BJ (cell line): ENCODE measurements at regions not wholly inside any gene's neighbourhood (a gene's known extent, or its start where the extent isn't known, plus 50 kb on each side); places are given as distances from the start of the nearest gene placed in this dataset.

Experiments
- CTCF ChIA-PET: fragments of 350-600 bp; formaldehyde crosslinking; extraction: SDS; loops from one replicate; lab custom pipeline; 2021; ENCODE audit warnings: antibody characterized with exemption, inconsistent platforms; lab: Yijun Ruan, JAX
- POLR2A ChIA-PET: fragments of 300-600 bp; sonication (Branson Sonifier 250); formaldehyde crosslinking; extraction: SDS; loops from one replicate; lab custom pipeline; 2021; ENCODE audit warnings: antibody characterized with exemption; lab: Charles Lee
- DNase-seq: peaks from one replicate; pipeline ENCODE4 v3.0.0-alpha.2; 2011; ENCODE audit warnings: low read depth
- H3K27me3 ChIP-seq: 2 replicates; pipeline ENCODE4 v1.6.0; 2011; ENCODE audit warnings: low read length; ENCODE audit not compliant: control insufficient read depth, insufficient read depth
- H3K36me3 ChIP-seq: 2 replicates; pipeline ENCODE4 v1.5.1; 2011; ENCODE audit warnings: low read length; ENCODE audit not compliant: control insufficient read depth, insufficient read depth
- H3K4me3 ChIP-seq: 2 replicates; pipeline ENCODE4 v1.5.1; 2011; ENCODE audit warnings: low read depth, mild to moderate bottlenecking, control low read depth, low read length
- CTCF ChIP-seq: IDR thresholded peaks from 2 replicates; pipeline ENCODE4 v1.5.1; 2011; ENCODE audit warnings: low read depth, mild to moderate bottlenecking, control low read depth, inconsistent platforms, low read length, moderate library complexity; ENCODE audit not compliant: insufficient read depth

GRCh38 chr13:59211606-59212005 is 952.1 kb downstream of the DIAPH3 start:
- ChIA-PET POLR2A (no interaction called here), CTCF (no interaction called here)
- H3K27me3 ChIP-seq: no peaks in the 10 kb centered on the region
- H3K36me3 ChIP-seq: no peaks in the 10 kb centered on the region
- no peak overlapping the region for H3K4me3 ChIP-seq
- no peak for TF ChIP-seq CTCF
- DNase-seq: no peak

GRCh38 chr13:59229401-59229800 is 934.3 kb downstream of the DIAPH3 start:
- no peak for TF ChIP-seq CTCF
- CTCF ChIA-PET: no interaction called here
- POLR2A ChIA-PET: no interaction called here

GRCh38 chr13:59229861-59230260 is 933.9 kb downstream of the DIAPH3 start:
- POLR2A ChIA-PET: no interaction called here
- CTCF ChIA-PET: no interaction called here
- DNase-seq: no peak
- Histone ChIP-seq H3K27me3 (no peaks in the 10 kb centered on the region), H3K36me3 (no peaks in the 10 kb centered on the region), H3K4me3 (no peak overlapping the region)
- TF ChIP-seq CTCF: no peak

More at GRCh38 chr13:59229401-59229800, 934.3 kb downstream of the DIAPH3 start:
- H3K27me3 ChIP-seq: no peaks in the 10 kb centered on the region
- no peak overlapping the region for H3K4me3 ChIP-seq
- H3K36me3 ChIP-seq: no peaks in the 10 kb centered on the region
- no peak for DNase-seq

GRCh38 chr13:59230484-59231264 is 933.1 kb downstream of the DIAPH3 start:
- ChIA-PET POLR2A (no interaction called here), CTCF (no interaction called here)
- no peak overlapping the region for H3K4me3 ChIP-seq
- H3K27me3 ChIP-seq: no peaks in the 10 kb centered on the region
- TF ChIP-seq CTCF: no peak
- H3K36me3 ChIP-seq: no peaks in the 10 kb centered on the region
- DNase-seq: no peak

- no peaks in the 10 kb centered on the region for H3K36me3 ChIP-seq
- TF ChIP-seq CTCF: no peak
- DNase-seq: no peak
- ChIA-PET CTCF (no interaction called here), POLR2A (no interaction called here)
- no peaks in the 10 kb centered on the region for H3K27me3 ChIP-seq
- H3K4me3 ChIP-seq: no peak overlapping the region
Observed at GRCh38 chr13:59236309-59236919, 927.3 kb downstream of the DIAPH3 start.
